IPS-18a (cell line): ENCODE measurements at regions not wholly inside any gene's neighbourhood (a gene's known extent, or its start where the extent isn't known, plus 50 kb on each side); places are given as distances from the start of the nearest gene placed in this dataset.

Experiments
- H3K27ac ChIP-seq: one replicate; pipeline ENCODE4 v1.5.1; 2013; ENCODE audit warnings: low read length
- H3K27me3 ChIP-seq: one replicate; pipeline ENCODE4 v1.6.1; 2013; ENCODE audit warnings: mild to moderate bottlenecking, low read length; ENCODE audit not compliant: control insufficient read depth, insufficient read depth
- H3K36me3 ChIP-seq: one replicate; pipeline ENCODE4 v1.6.1; 2013; ENCODE audit warnings: low read depth, low read length; ENCODE audit not compliant: control insufficient read depth
- H3K4me1 ChIP-seq: one replicate; pipeline ENCODE4 v1.6.1; 2013; ENCODE audit warnings: low read depth, low read length; ENCODE audit not compliant: control insufficient read depth
- H3K4me3 ChIP-seq: one replicate; pipeline ENCODE4 v1.5.1; 2013; ENCODE audit warnings: low read length
- H3K9ac ChIP-seq: one replicate; pipeline ENCODE4 v1.6.1; 2013; ENCODE audit warnings: mild to moderate bottlenecking, low read length, moderate library complexity
- H3K9me3 ChIP-seq: one replicate; pipeline ENCODE4 v1.6.1; 2013; ENCODE audit warnings: low read depth, low read length; ENCODE audit not compliant: control insufficient read depth

- Histone ChIP-seq H3K36me3 (no peaks in the 10 kb centered on the region), H3K27ac (no peak overlapping the region), H3K9ac (no peak overlapping the region), H3K4me1 (no peaks in the 10 kb centered on the region), H3K4me3 (no peak overlapping the region), H3K9me3 (no peaks in the 10 kb centered on the region), H3K27me3 (no peaks in the 10 kb centered on the region)
Observed at GRCh38 chr1:195915826-195916225, 692.4 kb downstream of the KCNT2 start.

- Histone ChIP-seq H3K9ac (no peak overlapping the region), H3K9me3 (no peaks in the 10 kb centered on the region), H3K36me3 (no peaks in the 10 kb centered on the region), H3K27me3 (no peaks in the 10 kb centered on the region), H3K4me3 (no peak overlapping the region), H3K27ac (no peak overlapping the region), H3K4me1 (no peaks in the 10 kb centered on the region)
Observed at GRCh38 chr1:195909061-195909460, 699.2 kb downstream of the KCNT2 start.

DNA sequence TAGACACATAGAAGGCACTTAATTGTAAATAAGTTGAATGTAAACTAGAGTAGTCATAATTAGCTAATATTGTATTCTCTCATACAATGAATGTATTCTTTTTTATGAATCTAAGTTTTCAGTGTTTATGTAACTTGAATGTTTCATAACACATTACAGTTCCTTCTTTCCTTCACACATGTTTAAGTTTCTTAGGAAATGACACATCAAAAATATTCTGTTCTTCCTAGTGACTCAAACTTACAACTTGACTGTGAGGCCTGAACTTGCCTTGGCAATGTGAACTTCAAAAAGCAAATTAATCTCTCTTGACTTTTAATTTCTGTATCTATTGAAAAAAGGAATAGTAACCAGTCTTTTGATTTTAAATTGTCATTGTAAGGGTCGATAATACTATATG is 700.1 kb downstream of the KCNT2 start:
- H3K9me3 ChIP-seq: no peaks in the 10 kb centered on the region
- no peak overlapping the region for H3K4me3 ChIP-seq
- H3K4me1 ChIP-seq: no peaks in the 10 kb centered on the region
- no peaks in the 10 kb centered on the region for H3K36me3 ChIP-seq
- no peaks in the 10 kb centered on the region for H3K27me3 ChIP-seq
- no peak overlapping the region for H3K27ac ChIP-seq
- H3K9ac ChIP-seq: no peak overlapping the region

DNA sequence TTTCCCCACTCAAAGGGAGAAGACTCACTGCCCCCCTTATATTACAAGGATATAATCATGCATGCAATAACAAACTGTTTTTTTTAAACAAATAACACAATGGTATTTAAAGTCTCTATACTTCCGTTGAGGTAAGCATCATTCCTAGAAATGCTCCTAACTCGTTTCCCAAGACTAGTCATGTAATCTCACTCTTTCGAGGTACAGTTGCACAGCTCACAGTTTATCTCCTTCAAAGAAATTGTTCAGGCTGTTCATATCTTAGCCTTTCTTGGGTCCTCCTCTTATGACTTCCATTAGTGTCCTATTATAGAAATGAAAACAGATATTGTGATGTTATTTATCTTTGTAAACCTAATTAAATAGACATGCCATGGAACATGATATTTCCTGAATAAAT is 705.0 kb downstream of the KCNT2 start:
- Histone ChIP-seq H3K4me3 (no peak overlapping the region), H3K4me1 (no peaks in the 10 kb centered on the region), H3K27me3 (no peaks in the 10 kb centered on the region), H3K9ac (no peak overlapping the region), H3K36me3 (no peaks in the 10 kb centered on the region), H3K27ac (no peak overlapping the region), H3K9me3 (no peaks in the 10 kb centered on the region)

GRCh38 chr1:195902779-195903178 is 705.5 kb downstream of the KCNT2 start:
- H3K4me1 ChIP-seq: no peaks in the 10 kb centered on the region
- H3K27ac ChIP-seq: no peak overlapping the region
- no peak overlapping the region for H3K4me3 ChIP-seq
- no peaks in the 10 kb centered on the region for H3K9me3 ChIP-seq
- H3K27me3 ChIP-seq: no peaks in the 10 kb centered on the region
- no peak overlapping the region for H3K9ac ChIP-seq
- no peaks in the 10 kb centered on the region for H3K36me3 ChIP-seq

DNA sequence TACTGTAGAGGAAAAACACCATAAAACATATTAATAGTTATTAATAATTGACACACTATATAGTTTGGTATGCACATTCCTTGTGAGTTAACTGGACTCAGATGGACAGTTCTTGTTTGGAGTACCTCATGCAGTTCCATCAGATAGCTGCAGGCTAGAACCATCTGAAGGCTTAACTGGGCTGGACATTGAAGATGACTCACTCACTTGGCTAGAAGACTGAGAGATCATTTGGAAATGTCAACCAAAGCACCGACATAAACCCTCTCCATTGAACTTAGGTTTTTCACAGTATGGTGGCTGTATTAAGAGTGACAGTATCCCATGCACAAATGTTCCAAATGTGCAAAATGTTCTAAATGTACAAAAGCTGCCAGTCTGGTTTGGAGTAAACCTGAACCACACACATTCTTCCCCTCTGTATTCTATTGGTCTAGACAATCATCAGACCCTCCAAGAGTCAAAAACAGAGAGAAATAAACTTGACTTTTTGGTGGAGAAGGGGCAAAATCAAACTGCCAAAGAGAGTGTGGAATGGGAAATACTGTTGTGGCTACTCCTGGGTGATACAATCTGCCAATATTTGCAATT is 708.4 kb downstream of the KCNT2 start:
- Histone ChIP-seq H3K27me3 (no peaks in the 10 kb centered on the region), H3K27ac (no peak overlapping the region), H3K4me1 (no peaks in the 10 kb centered on the region), H3K9me3 (no peaks in the 10 kb centered on the region), H3K9ac (no peak overlapping the region), H3K36me3 (no peaks in the 10 kb centered on the region), H3K4me3 (no peak overlapping the region)

GRCh38 chr1:195898924-195899323 is 709.3 kb downstream of the KCNT2 start:
- H3K9me3 ChIP-seq: no peaks in the 10 kb centered on the region
- H3K36me3 ChIP-seq: no peaks in the 10 kb centered on the region
- H3K27me3 ChIP-seq: no peaks in the 10 kb centered on the region
- no peak overlapping the region for H3K27ac ChIP-seq
- no peak overlapping the region for H3K9ac ChIP-seq
- H3K4me3 ChIP-seq: no peak overlapping the region
- peaks cover 4% of the 10 kb centered on the region for H3K4me1 ChIP-seq

DNA sequence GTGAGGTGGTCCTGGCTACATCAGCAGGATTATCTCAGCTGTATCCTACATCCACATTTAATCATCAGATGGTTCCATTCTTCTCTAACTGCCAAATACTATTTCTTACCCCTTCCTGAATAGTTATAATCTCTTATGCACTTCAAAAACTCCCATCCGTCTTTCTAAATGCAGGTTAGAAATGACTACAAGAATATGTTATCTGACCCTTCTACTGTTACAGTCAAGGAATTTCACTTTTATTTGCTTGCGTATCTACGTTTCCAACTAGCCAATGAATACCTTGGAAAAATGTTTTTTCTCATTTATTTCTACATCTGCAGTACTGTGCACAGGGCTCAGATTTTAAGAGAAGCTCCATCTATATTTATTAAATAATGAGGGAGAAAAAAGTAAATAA is 709.9 kb downstream of the KCNT2 start:
- no peak overlapping the region for H3K27ac ChIP-seq
- no peaks in the 10 kb centered on the region for H3K9me3 ChIP-seq
- no peaks in the 10 kb centered on the region for H3K36me3 ChIP-seq
- H3K4me3 ChIP-seq: no peak overlapping the region
- H3K9ac ChIP-seq: no peak overlapping the region
- peaks cover 4% of the 10 kb centered on the region for H3K4me1 ChIP-seq
- H3K27me3 ChIP-seq: no peaks in the 10 kb centered on the region

DNA sequence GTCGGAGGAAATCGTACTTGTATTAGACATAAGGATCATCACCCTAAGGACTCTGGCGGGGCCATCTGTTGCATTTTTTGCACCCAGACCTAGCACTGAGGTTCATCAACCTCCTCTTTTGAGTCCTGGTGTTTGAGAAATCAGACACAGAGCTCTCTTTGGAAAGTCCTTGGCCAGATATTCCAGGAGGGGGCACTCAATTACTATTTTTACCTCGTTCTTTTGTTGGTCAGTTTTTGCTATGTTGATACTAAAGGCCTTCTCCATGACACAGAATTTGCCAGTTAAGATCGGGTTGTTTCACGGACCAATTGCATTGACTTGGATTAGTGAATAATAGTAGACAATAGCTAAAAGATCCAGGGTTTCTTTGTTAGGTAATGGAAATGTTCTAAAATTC is 711.2 kb downstream of the KCNT2 start:
- no peak overlapping the region for H3K9ac ChIP-seq
- H3K4me1 ChIP-seq: peaks cover 4% of the 10 kb centered on the region
- H3K27ac ChIP-seq: no peak overlapping the region
- H3K4me3 ChIP-seq: no peak overlapping the region
- no peaks in the 10 kb centered on the region for H3K36me3 ChIP-seq
- H3K9me3 ChIP-seq: no peaks in the 10 kb centered on the region
- no peaks in the 10 kb centered on the region for H3K27me3 ChIP-seq

DNA sequence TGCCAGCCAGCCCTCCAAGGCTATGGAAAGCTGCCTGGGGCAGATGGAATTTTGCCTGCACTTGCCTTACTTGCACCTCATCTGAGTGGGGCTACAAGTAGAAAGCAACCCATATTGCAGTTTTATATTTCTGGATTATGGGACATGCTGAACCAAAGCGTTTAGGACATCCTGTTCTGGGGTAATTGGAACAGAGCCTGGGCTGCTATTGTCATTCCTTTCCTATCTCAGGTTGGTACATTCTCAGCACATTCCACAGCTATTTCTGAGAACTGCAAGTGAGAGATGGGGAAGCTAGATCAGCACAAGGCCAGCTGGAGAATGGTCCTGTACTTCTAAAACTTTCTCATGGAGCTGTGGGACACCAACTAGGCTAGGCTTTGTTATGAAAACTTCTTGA is 713.8 kb downstream of the KCNT2 start:
- Histone ChIP-seq H3K4me1 (peaks cover 4% of the 10 kb centered on the region), H3K4me3 (no peak overlapping the region), H3K9ac (no peak overlapping the region), H3K9me3 (no peaks in the 10 kb centered on the region), H3K36me3 (no peaks in the 10 kb centered on the region), H3K27me3 (no peaks in the 10 kb centered on the region), H3K27ac (no peak overlapping the region)

- Histone ChIP-seq H3K9ac (no peak overlapping the region), H3K27ac (no peak overlapping the region), H3K4me1 (peaks cover 6% of the 10 kb centered on the region), H3K36me3 (no peaks in the 10 kb centered on the region), H3K27me3 (no peaks in the 10 kb centered on the region), H3K4me3 (no peak overlapping the region), H3K9me3 (no peaks in the 10 kb centered on the region)
Observed at GRCh38 chr1:195886000-195886399, 722.2 kb downstream of the KCNT2 start.

- Histone ChIP-seq H3K4me1 (peaks cover 4% of the 10 kb centered on the region), H3K4me3 (no peak overlapping the region), H3K9me3 (no peaks in the 10 kb centered on the region), H3K36me3 (no peaks in the 10 kb centered on the region), H3K9ac (no peak overlapping the region), H3K27me3 (no peaks in the 10 kb centered on the region), H3K27ac (no peak overlapping the region)
Observed at GRCh38 chr1:195878478-195878877, 729.8 kb downstream of the KCNT2 start.
